Bronchial epithelial cell (primary cell): ENCODE measurements at regions not wholly inside any gene's neighbourhood (a gene's known extent, or its start where the extent isn't known, plus 50 kb on each side); places are given as distances from the start of the nearest gene placed in this dataset.

Experiments
- DNase-seq: peaks from one replicate; pipeline ENCODE4 v3.0.0-alpha.2; 2010; ENCODE audit warnings: low read depth
- FAIRE-seq: peaks from 2 replicates; lab custom pipeline; 2011; peaks lifted over from hg19 to GRCh38; lab: Jason Lieb, UNC
- H3K27me3 ChIP-seq: 2 replicates; pipeline ENCODE4 v1.5.1; 2011; ENCODE audit warnings: low read length; ENCODE audit not compliant: control insufficient read depth, insufficient read depth
- H3K36me3 ChIP-seq: 2 replicates; pipeline ENCODE4 v1.5.1; 2011; ENCODE audit warnings: low read length; ENCODE audit not compliant: control insufficient read depth, insufficient read depth
- H3K4me3 ChIP-seq: 2 replicates; pipeline ENCODE4 v1.5.1; 2011; ENCODE audit warnings: mild to moderate bottlenecking, low read depth, low read length, control low read depth
- CTCF ChIP-seq: IDR thresholded peaks from 2 replicates; pipeline ENCODE4 v1.5.1; 2011; ENCODE audit warnings: mild to moderate bottlenecking, moderate library complexity, low read length, control low read depth, inconsistent platforms; ENCODE audit not compliant: insufficient read depth, severe bottlenecking

GRCh38 chr18:78892177-78892576 is 87.4 kb upstream of the SALL3 start:
- no peaks in the 10 kb centered on the region for H3K27me3 ChIP-seq
- no peak for TF ChIP-seq CTCF
- DNase-seq, result no peak
- H3K36me3 ChIP-seq, result no peaks in the 10 kb centered on the region
- no peak for FAIRE-seq
- H3K4me3 ChIP-seq, result no peak overlapping the region

GRCh38 chr18:78892721-78893120 is 86.9 kb upstream of the SALL3 start:
- H3K27me3 ChIP-seq, result no peaks in the 10 kb centered on the region
- no peaks in the 10 kb centered on the region for H3K36me3 ChIP-seq
- no peak for TF ChIP-seq CTCF
- no peak overlapping the region for H3K4me3 ChIP-seq
- no peak for DNase-seq
- no peak for FAIRE-seq

- H3K4me3 ChIP-seq, result no peak overlapping the region
- H3K27me3 ChIP-seq, result no peaks in the 10 kb centered on the region
- H3K36me3 ChIP-seq, result no peaks in the 10 kb centered on the region
- no peak for DNase-seq
- no peak for TF ChIP-seq CTCF
- FAIRE-seq, result no peak
Observed at GRCh38 chr18:78893281-78894032, 86.2 kb upstream of the SALL3 start.

GRCh38 chr18:78894033-78894305 is 85.6 kb upstream of the SALL3 start:
- no peak overlapping the region for H3K4me3 ChIP-seq
- H3K27me3 ChIP-seq, result no peaks in the 10 kb centered on the region
- H3K36me3 ChIP-seq, result no peaks in the 10 kb centered on the region
- DNase-seq (no peak), FAIRE-seq (no peak)
- no peak for TF ChIP-seq CTCF

- no peak for TF ChIP-seq CTCF
- Histone ChIP-seq H3K36me3 (no peaks in the 10 kb centered on the region), H3K27me3 (no peaks in the 10 kb centered on the region), H3K4me3 (no peak overlapping the region)
- DNase-seq (no peak), FAIRE-seq (no peak)
Observed at GRCh38 chr18:78895207-78896001, 84.2 kb upstream of the SALL3 start.
